ENCODE measurements at regions not wholly inside any gene's neighbourhood (a gene's known extent, or its start where the extent isn't known, plus 50 kb on each side); places are given as distances from the start of the nearest gene placed in this dataset.

DNA sequence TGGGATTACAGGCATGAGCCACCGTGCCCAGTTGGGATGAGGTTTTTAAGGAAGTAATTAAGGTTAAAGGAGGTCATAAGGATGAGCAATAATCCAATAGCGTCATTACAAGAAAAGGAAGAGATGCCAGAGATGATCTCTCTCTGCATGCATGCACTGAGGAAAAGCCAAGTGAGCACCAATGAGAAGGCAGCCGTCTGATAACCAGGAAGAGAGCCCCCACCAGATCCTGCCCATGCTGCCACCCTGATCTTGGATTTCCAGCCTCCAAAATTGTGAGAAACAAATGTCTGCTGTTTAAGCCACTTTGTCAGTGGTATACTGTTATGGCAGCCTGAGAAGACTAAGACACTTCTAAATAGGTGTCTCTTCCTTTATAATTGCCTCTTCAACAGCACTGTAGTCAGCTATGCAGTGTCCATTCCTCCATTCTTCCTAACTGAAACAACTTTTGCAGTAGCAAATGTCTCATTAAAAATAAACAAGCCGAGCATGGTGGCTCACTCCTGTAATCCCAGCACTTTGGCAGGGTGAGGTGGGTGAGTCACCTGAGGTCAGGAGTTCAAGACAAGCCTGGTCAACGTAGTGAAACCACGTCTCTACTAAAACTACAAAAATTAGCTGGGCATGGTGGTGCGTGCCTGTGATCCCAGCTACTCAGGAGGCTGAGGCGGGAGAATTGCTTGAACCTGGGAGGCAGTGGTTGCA is 216.2 kb upstream of the RUNX1 start:
- peak; percentile 20 for DNase-seq (ENCODE audit: low read depth, low spot score)
- H3K4me2 ChIP-seq (ENCODE audit: insufficient read depth, low read length), result peak overlapping the region; percentile 12
- BruUV-seq (replicated peaks), result no TSS peak
- peaks cover 3% of the 10 kb centered on the region for H3K4me1 ChIP-seq (ENCODE audit: control insufficient read depth, extremely low read depth, insufficient read depth, low read length)
- no peaks in the 10 kb centered on the region for H3K9me1 ChIP-seq (replicated peaks; ENCODE audit: control insufficient read depth, extremely low read depth, insufficient read depth, low read length)
- dilution Hi-C loops (cut with MboI; ENCODE audit: extremely low pct_ligation_motif_present, low sequenced_read_pairs), result no loop called here
- ChIA-PET POLR2A (no interaction called here), CTCF (no interaction called here)
- H3K4me3 ChIP-seq (replicated peaks in 1 of 3; ENCODE audit: insufficient read depth in 1 of 3, low read depth in 1 of 3, low read length in 3 of 3), result no peak overlapping the region
- no peaks in the 10 kb centered on the region for H3K27me3 ChIP-seq (ENCODE audit: control insufficient read depth in 2 of 2, insufficient read depth in 2 of 2, low read length in 2 of 2)
- H4K20me1 ChIP-seq (replicated peaks; ENCODE audit: control insufficient read depth, extremely low read depth, insufficient read depth, low read length), result no peaks in the 10 kb centered on the region
- intact Hi-C loops (cut with micrococcal nuclease), result no loop called here
- H3K9me3 ChIP-seq (replicated peaks; ENCODE audit: control insufficient read depth, insufficient read depth, low read length), result no peaks in the 10 kb centered on the region
- no peak overlapping the region for H3K9ac ChIP-seq (replicated peaks; ENCODE audit: extremely low read depth, insufficient read depth, low read length)
- H3K27ac ChIP-seq (ENCODE audit: insufficient read depth, low read depth, low read length), result no peak overlapping the region
- FAIRE-seq, result peak; percentile 48
- no peaks in the 10 kb centered on the region for H3K79me2 ChIP-seq (ENCODE audit: control insufficient read depth, insufficient read depth, low read length)
- TF ChIP-seq JUN (IDR thresholded peaks at IDR 0.05; ENCODE audit: borderline replicate concordance, insufficient read depth, insufficient read length, low read depth), result peak; percentile 14
- no peak for TF ChIP-seq MYC (IDR thresholded peaks at IDR 0.05; ENCODE audit: low read depth, low read length)
- TF ChIP-seq FOS (IDR thresholded peaks at IDR 0.05; ENCODE audit: borderline replicate concordance, insufficient read depth, low read length), result peak; percentile 44
- H2AFZ ChIP-seq (ENCODE audit: low read depth, low read length), result no peak overlapping the region
- no peaks in the 10 kb centered on the region for H3K36me3 ChIP-seq (ENCODE audit: control insufficient read depth in 2 of 2, extremely low read depth in 1 of 2, insufficient read depth in 2 of 2, low read length in 2 of 2)

DNA sequence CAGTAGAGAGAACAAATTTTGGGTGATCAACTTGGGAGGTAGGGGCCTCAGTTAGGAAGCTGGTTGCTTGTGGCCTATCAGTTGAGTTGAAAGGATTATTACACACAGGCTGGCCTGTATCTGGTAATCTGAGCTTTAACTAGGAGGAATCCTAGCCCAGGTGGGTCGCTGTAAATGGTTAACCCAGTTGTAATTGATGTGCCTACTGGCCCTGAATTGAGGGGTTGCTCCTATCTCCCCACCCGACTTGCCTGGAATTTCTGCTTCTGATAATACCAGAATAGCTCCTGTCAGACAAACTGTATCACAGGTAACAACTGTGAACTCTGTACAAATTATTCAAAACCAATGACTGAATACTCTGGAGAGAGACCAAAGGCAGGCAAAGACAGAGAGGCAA is 210.4 kb upstream of the RUNX1 start:
- DNase-seq (ENCODE audit: low read depth, low spot score) (no peak), FAIRE-seq (no peak)
- H3K4me3 ChIP-seq (replicated peaks in 1 of 3; ENCODE audit: insufficient read depth in 1 of 3, low read depth in 1 of 3, low read length in 3 of 3), result no peak overlapping the region
- no peaks in the 10 kb centered on the region for H3K9me1 ChIP-seq (replicated peaks; ENCODE audit: control insufficient read depth, extremely low read depth, insufficient read depth, low read length)
- H3K79me2 ChIP-seq (ENCODE audit: control insufficient read depth, insufficient read depth, low read length), result no peaks in the 10 kb centered on the region
- no peaks in the 10 kb centered on the region for H3K9me3 ChIP-seq (replicated peaks; ENCODE audit: control insufficient read depth, insufficient read depth, low read length)
- intact Hi-C loops (cut with micrococcal nuclease), result loop anchor here (5.0 to 10.0 kb wide), 2 partner anchors 172 to 455 kb away; no protein-coding TSS in a partner anchor
- no peak overlapping the region for H3K4me2 ChIP-seq (ENCODE audit: insufficient read depth, low read length)
- TF ChIP-seq POLR2AphosphoS5 (IDR thresholded peaks at IDR 0.05; ENCODE audit: insufficient read depth, low read depth, low read length) (no peak), JUN (IDR thresholded peaks at IDR 0.05; ENCODE audit: borderline replicate concordance, insufficient read depth, insufficient read length, low read depth) (no peak), MYC (IDR thresholded peaks at IDR 0.05; ENCODE audit: low read depth, low read length) (no peak), FOS (IDR thresholded peaks at IDR 0.05; ENCODE audit: borderline replicate concordance, insufficient read depth, low read length) (no peak), POLR2A (IDR thresholded peaks at IDR 0.05; ENCODE audit: low read depth, low read length) (no peak), GATA2 (IDR thresholded peaks at IDR 0.05; ENCODE audit: insufficient read depth, insufficient read length, low read depth, low read length) (no peak), EZH2 (IDR thresholded peaks at IDR 0.05; ENCODE audit: borderline replicate concordance, low read depth, low read length, severe bottlenecking) (no peak)
- TF ChIP-seq, protein P1, sequence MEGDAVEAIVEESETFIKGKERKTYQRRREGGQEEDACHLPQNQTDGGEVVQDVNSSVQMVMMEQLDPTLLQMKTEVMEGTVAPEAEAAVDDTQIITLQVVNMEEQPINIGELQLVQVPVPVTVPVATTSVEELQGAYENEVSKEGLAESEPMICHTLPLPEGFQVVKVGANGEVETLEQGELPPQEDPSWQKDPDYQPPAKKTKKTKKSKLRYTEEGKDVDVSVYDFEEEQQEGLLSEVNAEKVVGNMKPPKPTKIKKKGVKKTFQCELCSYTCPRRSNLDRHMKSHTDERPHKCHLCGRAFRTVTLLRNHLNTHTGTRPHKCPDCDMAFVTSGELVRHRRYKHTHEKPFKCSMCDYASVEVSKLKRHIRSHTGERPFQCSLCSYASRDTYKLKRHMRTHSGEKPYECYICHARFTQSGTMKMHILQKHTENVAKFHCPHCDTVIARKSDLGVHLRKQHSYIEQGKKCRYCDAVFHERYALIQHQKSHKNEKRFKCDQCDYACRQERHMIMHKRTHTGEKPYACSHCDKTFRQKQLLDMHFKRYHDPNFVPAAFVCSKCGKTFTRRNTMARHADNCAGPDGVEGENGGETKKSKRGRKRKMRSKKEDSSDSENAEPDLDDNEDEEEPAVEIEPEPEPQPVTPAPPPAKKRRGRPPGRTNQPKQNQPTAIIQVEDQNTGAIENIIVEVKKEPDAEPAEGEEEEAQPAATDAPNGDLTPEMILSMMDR (IDR thresholded peaks at IDR 0.05; ENCODE audit: extremely low read depth in 1 of 2, insufficient read depth in 1 of 2, low read depth in 1 of 2, low read length in 2 of 2), result no peak
- TF ChIP-seq, protein P2, sequence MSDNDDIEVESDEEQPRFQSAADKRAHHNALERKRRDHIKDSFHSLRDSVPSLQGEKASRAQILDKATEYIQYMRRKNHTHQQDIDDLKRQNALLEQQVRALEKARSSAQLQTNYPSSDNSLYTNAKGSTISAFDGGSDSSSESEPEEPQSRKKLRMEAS (IDR thresholded peaks at IDR 0.05; ENCODE audit: insufficient read depth, insufficient read length), result no peak
- CTCF ChIA-PET, result no interaction called here
- H3K9ac ChIP-seq (replicated peaks; ENCODE audit: extremely low read depth, insufficient read depth, low read length), result no peak overlapping the region
- H3K27ac ChIP-seq (ENCODE audit: insufficient read depth, low read depth, low read length), result no peak overlapping the region
- H3K27me3 ChIP-seq (ENCODE audit: control insufficient read depth in 2 of 2, insufficient read depth in 2 of 2, low read length in 2 of 2), result no peaks in the 10 kb centered on the region
- POLR2A ChIA-PET, result no interaction called here
- H3K36me3 ChIP-seq (ENCODE audit: control insufficient read depth in 2 of 2, extremely low read depth in 1 of 2, insufficient read depth in 2 of 2, low read length in 2 of 2), result no peaks in the 10 kb centered on the region
- no peak overlapping the region for H2AFZ ChIP-seq (ENCODE audit: low read depth, low read length)
- no peaks in the 10 kb centered on the region for H4K20me1 ChIP-seq (replicated peaks; ENCODE audit: control insufficient read depth, extremely low read depth, insufficient read depth, low read length)
- BruUV-seq (replicated peaks), result no TSS peak
- dilution Hi-C loops (cut with MboI; ENCODE audit: extremely low pct_ligation_motif_present, low sequenced_read_pairs), result no loop called here
- peaks cover 15% of the 10 kb centered on the region for H3K4me1 ChIP-seq (ENCODE audit: control insufficient read depth, extremely low read depth, insufficient read depth, low read length)

All from endothelial cell of umbilical vein (primary cell).